NOMO-1 treated with DMSO at 0.1 percent for 48 hours (cell line): ENCODE measurements at regions not wholly inside any gene's neighbourhood (a gene's known extent, or its start where the extent isn't known, plus 50 kb on each side); places are given as distances from the start of the nearest gene placed in this dataset.
"Not testable (repeated sequence)": the region's sequence is repeated elsewhere in the genome, so short reads cannot be mapped to it uniquely, and the experiment has no call there.

ENCODE experiments used
- DNase-seq: peaks from one replicate; lab custom pipeline; 2025; ENCODE audit not compliant: unreplicated experiment; lab: John Stamatoyannopoulos, UW

DNA sequence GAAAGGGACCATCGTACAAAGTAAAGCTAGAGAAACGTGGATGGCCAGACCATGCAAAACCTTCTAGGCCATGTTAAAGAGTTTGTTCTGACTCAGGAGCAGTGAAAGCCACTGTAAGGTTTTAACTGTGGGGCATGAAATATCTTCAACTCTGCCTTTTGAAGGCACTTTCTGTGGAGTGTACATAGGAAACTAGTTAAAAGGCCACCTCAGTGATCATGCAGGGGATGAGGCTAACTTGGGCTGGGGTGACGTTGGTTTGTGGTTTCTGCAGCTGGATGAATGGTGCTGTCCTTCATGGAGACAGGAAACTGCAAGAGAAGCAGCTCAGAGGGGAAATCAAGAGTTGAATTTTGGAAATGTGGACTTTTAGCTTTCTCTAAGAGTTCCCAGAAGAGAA is 190.7 kb downstream of the CDCA7 start:
- DNase-seq, result peak; percentile 6

DNA sequence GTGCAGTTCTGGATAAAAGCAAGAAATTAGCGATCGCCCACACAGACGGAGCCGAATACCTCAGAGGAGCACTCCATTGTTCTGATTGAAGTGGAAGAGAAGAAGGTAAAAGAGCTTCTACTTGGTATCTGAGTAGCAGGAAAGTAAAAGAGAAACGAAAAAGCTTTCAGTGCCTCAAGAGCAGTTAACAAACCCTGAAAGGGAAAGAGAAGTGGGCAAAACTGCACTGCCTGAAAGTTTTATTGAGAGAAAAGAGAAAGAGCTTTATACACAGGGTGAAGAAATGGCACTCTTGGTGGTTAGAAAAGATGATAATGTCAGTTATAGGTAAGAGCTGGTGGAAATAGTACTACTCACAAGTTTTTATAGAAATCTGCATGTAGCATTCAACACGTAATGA is 192.8 kb downstream of the CDCA7 start:
- no peak for DNase-seq

DNA sequence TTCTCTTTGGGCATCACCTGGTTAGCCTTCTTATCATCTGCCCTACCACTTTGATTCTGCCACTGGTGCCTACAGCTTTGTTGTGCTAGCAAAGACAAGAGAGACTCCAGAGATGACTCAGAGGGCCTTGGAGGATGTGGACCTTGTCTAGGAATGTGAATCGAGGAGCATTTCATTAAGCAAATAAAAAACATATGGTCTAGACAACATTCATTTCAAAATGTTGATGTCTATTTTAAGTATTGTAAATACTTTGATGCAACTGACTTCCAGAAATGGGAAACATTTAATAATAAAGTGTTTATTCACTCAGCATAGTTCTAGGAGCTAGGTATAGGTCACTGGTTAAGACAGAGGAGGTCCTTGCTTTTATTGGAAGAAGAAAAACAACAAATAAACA is 195.5 kb downstream of the CDCA7 start:
- DNase-seq, result no peak

DNA sequence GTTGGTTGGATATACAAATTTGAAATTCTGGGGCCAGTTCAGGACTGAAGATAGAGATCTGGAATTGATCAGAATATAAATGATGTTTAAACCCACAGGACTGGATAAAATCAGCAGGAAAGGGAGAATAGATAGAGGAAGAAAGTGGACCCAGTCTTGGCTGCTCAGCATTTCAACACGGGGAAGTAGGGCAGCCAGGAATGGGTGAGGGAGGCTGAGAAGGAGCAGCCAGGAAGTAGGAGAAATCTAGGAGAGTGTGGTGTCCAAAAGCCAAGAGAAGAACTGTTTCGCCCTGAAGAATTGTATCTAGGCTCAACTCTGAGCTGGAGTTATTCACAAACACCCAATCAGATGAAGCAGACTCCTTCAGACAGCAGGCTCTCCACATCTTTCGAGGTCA is 197.9 kb downstream of the CDCA7 start:
- DNase-seq, result no peak

DNA sequence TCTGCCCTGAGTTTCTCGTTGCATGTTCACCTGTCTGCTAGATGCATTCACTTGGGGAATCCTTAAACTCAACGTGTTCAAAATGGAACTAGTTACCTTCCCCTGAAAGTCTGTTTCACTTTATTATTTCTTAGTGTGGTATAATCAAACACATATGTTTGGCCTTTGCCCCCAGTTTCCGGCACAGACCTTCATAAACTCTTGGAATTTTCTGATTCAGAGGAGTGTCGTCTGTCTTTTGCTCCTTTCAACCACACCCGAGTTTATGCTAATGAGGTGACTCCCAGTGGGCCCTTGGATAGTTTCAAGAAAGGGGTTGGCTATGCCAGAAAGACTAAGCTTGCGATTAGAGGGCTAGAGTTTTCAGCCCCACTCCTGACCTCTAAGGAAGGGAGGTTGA is 198.9 kb downstream of the CDCA7 start:
- no peak for DNase-seq

DNA sequence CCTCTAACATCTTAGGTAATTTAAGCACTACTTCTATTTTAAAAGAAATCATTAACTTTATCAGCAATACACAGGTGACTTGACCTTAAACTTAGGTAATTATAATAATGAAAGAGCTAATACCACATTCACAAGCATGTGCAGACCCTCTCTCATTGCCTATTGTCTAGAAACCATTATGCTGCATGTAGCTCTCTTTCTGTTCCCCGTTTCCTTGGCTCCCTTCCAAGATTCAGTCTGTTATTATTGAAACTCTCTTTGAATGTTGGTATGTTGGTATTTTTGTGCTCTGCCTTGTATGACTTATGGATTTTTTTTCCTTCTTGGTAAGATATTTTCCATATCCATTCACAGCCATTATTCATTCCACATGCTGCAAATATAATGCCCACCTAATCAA is 201.2 kb downstream of the CDCA7 start:
- no peak for DNase-seq

DNA sequence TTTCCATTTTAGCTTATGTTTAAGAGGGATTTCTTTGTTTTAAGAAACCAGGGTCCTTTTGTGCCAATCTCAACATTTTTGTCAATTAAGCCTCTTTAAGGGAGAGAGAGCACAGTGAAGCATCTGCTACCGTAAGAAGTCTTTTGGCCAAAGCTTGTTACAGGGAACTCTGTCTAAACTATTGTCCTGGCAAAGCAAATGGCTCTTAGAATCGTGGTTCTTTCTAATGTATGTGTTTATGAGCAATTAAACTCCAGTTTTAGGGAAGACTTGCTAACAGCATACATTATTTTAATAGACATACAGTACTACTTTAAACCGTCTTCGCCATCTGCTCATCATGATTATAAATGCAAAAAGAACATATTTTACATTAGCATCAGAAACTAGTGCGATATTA is 202.1 kb downstream of the CDCA7 start:
- DNase-seq, result no peak

DNA sequence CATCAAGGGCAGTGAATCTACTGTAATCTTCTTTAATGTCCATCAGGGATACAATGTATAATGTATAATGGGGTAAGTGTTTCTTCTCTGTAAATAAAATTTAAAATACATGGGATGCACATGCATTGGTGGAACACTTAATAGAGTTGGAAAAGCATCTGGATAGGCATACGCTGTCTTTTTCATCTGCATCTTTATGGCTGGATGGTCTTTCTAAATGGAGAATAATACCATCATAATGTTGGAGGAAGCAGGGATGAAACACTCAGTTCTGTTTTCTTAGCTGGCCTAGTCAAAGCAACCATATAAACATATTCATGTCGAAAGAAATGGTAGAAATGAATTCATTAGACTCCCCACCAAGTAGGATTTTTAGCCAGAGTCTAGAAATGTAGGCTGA is 202.8 kb downstream of the CDCA7 start:
- DNase-seq, result no peak

DNA sequence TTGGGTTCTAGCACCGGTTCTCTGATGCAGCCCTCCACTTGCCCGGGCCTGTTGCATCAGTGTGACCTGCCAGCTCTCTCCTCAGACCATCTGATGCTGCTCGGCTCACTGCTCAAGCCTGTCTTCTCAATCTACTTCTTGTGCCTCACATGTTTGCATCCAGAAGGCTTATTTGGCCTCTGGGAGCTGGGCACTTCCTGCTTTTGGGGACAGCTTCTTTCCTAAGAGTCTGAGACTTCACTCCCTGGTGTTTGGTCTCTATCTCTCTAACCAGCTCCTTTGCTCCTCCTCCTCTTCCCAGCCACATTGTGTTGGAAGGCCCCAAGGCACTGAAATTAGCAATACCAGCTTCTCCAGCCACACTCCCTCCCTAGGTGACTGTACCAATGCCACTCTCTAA is 212.8 kb downstream of the CDCA7 start:
- no peak for DNase-seq

DNA sequence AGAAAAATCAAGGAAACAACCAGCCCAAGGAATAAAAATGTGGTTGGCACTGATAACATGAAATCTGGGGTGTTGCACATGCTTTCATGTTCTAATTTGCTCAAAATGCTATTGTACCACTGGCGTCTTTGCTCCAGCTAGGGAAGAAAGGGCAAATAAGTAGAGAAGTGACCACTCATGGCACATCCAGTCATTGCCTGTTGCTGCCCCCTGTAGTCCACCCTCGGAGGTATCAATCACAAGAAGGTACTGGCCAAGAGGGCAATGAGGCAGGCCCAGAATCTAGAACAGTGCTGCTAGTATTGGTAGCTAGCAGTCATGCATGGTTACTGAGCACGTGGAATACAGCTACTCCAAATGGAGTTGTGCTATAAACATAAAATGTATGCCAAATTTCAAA is 213.4 kb downstream of the CDCA7 start:
- DNase-seq, result peak; percentile 22

DNA sequence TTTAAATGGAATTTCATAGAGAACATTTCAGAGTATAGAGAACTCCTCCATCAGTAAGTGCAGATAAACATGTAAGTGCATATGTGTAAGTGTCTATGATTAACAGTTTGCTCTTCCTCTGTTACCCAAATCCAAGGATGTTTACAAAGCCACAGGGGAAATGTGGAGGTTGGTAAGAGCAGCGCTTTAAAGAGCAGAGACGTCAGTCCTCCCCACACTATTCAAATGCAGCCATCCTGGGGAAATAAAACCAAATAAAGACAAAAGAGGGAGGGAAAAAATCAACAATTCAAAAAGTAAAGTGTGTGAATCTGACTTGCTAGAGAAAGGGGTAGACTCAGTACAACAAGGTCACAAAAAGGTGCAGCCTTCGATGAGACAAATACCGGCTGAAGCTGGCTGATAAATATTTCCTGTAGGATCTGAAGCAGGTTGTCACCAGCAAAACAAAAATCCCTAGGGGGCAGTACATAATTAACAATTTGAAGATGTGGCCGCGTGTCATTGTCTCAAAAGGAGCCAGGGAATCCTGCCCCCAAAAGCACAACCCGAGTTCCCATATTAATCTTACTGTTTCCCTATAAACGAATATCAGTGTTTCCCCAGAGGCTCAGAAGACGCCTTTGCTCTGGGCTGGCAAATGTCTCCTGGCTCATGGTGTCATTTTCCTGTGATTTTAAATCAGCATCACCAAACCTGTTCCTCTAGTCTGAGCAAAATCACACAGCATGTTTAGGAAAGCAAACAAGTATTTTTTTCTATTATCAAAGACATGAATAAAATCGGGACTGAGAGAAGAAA is 216.5 kb downstream of the CDCA7 start:
- DNase-seq, result no peak

DNA sequence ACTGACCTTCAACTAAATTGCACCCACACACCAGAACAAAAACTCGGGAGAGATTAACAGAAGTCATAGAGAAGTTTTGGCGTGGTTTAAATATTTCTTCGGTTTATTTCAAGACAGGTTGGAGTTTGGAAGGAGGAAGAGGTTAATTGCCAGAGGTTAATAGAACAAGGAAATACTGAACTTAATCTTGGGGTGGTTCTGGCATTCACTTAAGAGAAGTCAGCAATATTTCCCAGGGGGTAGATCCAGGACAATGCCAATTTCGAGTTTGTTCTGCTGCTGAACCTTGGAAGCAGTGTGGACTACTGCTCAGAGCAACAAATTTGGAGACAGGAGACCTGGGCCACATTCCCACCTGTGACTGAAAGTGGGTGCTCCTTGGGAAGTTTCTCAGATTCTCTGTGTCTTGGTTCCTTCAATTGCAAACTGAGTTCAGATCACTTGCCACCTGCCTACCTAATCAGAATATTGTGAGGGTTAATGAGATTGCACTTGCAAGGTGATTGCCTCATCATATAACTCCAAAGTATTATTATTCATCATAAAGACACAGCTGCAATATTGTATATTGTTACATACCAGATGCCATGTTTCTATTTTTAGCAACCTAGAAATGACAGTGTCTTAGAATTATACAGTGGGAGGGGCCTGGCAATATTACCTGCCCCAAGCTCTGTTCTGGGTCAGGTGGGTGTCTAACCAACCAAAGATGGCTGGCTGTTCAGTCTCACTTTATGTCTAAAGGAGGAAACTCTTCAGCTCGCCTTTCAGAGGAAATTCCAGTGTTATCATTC is 217.4 kb downstream of the CDCA7 start:
- no peak for DNase-seq

DNA sequence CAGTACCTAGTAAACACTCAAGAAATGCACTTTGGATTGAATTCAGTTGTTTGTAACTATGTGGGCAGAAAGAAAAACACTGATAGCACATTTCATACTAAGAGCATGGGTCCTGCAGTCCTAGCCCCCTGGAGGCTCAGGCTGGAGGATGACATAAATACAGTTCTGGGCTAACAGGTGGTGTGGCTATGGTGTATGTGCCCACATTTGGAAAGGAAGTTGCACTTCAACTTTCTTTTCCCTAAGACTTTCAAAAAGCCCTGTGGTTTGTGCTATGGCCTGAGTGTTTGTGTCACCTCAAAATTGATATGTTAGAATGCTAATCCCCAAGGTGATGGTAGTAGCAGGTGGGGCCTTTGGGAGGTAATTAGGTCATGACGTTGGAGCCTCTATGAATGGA is 218.2 kb downstream of the CDCA7 start:
- no peak for DNase-seq

DNA sequence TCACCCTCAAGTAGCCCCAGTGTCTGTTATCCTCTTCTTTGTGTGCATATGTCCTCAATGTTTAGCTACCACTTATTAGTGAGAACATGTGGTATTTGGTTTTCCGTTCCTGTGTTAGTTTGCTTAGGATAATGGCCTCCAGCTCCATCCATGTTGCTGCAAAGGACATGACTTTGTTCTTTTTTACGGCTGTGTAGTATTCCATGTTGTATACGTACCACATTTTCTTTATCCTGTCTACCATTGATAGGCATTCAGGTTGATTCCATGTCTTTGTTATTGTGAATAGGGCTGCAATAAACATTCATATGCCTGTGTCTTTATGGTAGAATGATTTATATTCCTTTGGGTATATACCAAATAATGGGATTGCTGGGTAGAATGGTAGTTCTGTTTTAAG is 219.1 kb downstream of the CDCA7 start:
- not testable (repeated sequence) for DNase-seq

DNA sequence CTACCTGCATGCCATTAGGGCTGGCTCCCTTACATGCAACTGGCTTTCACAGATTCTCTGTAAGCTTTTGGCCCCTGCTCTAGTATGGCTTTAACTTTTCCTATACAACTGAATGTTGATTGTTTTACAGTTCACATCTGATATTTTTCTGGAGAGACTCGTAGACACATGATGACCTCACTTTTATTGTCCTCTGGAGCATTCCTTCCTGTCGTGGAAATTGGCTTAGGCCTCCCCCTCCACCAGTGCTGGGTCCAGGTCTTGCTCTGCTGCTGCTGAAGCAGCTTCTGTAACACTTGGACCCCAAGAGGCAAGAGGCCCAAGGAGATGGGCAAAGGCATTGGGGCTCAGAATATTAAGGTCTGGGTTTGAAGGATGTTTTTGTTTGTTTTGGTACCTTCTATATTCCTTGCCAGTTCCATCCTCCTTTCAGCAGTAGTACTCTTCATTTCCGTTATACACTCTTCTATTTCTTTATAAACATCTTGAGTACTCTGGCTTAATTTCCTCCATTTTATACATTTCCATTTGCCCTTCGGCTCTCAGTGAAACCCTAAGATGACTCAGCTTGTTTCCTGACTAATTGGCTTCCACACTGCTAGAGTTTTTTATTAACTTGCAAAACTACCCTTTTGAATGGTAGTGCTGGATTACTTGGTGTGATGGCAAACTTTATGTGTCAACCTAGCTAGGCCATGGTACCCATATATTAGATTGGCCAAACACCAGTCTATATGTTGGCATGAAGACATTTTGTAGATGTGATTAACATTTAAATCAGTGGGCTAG is 219.8 kb downstream of the CDCA7 start:
- DNase-seq, result no peak

DNA sequence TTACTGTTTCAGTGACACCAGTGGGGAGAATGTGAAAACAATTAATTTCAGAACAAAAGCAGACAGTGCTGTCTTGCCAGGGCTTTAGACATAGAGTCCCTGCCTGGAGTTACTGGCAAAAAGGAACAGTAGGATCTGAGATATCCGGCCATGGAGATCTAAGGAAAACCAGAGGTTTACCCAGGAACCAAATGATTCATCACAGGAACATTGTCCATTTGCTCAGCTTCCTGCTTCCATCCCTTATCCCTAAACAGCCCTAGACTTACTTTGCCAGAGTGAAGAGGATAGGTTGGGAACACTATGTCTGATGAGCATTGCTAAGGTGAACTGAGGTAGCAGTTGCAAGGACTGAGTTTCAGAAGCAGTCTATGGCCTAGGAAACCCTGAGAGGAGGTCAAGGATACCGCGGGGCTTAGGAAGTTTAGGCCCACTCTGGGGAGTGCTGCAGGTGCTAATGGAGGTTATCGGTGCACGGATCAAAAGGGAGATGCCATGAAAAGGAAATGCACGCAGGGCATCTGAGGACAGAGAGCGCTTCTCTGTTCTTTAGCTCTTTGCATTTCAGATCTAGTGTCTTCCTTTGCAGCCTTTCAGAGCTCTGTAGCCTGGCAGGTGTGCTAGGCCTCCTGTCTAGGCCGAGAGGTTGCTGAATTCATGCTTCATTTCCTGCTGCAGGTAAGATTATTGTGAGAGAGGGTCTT is 223.9 kb downstream of the CDCA7 start:
- DNase-seq, result no peak

DNA sequence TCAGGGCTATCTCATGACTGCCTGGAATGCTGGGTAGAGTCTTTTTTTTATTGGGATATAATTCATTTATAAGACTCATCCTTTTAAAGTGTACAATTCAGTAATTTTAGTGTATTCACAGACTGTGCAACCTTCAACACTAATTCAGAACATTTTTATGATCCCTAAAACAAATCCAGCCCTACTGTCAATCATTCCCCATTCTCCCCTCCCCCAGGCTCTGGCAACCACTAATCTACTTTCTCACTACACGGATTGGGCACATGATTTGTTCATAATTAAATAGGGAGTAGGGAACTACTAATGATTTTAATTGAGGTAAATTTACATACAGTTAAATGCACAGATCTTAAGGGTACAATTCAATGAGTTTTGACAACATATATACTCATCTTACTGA is 225.7 kb downstream of the CDCA7 start:
- DNase-seq, result no peak

DNA sequence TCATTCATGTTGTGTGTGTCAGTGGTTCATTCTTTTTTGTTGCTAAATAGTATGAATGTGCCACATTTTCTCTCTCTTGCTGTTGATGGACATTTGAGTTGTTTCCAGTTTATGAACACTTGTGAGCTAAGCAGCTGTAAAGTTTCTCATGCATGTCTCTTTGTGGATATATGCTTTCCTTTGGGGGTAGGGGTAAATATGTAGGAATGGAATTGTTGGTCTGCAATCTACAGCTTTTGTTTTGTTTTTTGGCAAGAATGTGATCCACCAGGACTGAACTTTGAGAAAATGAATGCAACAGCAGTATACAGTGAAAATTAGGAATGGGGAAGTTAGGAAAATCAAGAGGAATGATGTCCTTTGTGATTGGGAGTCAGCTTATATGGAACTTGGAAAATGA is 226.3 kb downstream of the CDCA7 start:
- DNase-seq, result no peak

DNA sequence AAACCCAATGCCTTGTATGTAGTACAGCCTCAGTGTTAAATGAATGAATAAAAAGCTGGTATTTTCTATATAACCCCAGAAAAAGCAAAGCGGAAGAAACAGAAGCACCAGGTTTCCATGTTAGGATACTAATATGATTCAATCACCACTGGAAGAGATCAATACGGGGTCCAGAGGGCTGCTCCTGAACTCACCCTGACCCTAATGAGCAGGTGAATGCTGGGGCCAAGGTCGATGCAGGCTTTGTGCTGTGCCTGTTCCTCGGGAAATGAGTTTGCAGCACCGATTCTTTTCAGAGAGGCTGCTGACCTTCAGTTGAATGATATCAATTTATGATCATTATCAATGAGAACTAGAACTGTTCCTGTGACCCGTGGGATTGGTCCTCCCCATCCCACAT is 228.5 kb downstream of the CDCA7 start:
- DNase-seq, result no peak

DNA sequence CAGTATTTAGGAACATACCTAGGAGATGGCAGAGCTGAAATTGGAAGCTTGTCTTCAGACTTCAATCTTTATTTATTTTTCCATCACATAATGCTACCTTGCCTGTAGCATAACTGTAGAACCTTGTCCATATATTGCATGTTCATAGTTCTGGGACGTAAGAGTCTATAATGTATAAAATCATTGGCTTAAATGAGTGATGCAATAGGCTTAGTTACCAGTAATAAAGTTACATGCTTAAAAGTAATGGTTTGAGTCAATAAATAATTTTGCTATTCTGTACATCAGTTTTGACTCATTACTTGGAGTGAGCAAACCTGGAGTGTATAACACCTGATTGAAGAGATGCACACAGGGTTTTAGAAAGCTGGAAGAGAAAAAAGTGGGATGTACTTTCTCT is 229.3 kb downstream of the CDCA7 start:
- no peak for DNase-seq
